ENCODE measurements at regions not wholly inside any gene's neighbourhood (a gene's known extent, or its start where the extent isn't known, plus 50 kb on each side); places are given as distances from the start of the nearest gene placed in this dataset.

DNA sequence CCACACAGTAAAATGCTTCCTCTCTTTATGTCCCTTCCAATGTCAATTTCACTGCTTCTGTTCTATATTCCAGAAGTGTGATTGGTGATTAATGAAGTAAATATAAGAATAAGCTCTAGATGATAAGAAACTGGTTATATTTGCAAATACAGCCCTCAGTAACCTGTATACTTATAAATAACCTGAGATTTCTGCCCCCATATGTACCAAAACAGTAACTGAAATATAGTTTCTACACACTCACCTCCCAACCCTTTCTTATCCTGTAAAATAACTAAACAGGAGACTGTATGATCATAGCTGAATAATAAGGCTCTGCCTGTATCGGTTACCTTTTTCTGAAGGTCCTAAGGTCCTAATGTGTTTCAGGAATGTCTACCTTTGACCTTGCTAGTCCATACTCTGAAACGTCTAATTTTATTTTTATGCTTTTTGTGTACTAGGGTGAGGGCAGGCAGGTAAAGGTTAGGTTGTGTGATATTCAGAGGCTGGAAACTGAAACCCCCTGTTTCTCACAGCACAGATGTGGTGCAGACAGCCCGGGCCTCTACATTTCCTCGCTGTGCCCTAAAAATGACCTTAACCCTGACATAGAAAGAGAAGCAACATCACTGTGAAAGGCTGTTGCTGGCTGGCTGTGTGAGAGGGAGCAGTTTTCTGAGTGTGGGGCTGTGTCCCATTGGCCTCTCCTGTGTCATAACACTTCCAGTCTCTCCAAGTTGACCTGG is 378.8 kb downstream of the CENPW start:
- TF ChIP-seq, protein P1, sequence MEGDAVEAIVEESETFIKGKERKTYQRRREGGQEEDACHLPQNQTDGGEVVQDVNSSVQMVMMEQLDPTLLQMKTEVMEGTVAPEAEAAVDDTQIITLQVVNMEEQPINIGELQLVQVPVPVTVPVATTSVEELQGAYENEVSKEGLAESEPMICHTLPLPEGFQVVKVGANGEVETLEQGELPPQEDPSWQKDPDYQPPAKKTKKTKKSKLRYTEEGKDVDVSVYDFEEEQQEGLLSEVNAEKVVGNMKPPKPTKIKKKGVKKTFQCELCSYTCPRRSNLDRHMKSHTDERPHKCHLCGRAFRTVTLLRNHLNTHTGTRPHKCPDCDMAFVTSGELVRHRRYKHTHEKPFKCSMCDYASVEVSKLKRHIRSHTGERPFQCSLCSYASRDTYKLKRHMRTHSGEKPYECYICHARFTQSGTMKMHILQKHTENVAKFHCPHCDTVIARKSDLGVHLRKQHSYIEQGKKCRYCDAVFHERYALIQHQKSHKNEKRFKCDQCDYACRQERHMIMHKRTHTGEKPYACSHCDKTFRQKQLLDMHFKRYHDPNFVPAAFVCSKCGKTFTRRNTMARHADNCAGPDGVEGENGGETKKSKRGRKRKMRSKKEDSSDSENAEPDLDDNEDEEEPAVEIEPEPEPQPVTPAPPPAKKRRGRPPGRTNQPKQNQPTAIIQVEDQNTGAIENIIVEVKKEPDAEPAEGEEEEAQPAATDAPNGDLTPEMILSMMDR (IDR thresholded peaks at IDR 0.05), result no peak
- no peak for TF ChIP-seq POLR2A (IDR thresholded peaks at IDR 0.05)
